ENCODE measurements at regions not wholly inside any gene's neighbourhood (a gene's known extent, or its start where the extent isn't known, plus 50 kb on each side); places are given as distances from the start of the nearest gene placed in this dataset.
"Not testable (repeated sequence)": the region's sequence is repeated elsewhere in the genome, so short reads cannot be mapped to it uniquely, and the experiment has no call there.

GRCh38 chr2:224121406-224122067, 82.5 kb upstream of the SERPINE2 start:
- Histone ChIP-seq H3K4me3 (ENCODE audit: insufficient read depth, low read depth, low read length) (no peak overlapping the region), H3K36me3 (replicated peaks; ENCODE audit: control insufficient read depth, insufficient read depth, low read length) (no peaks in the 10 kb centered on the region), H3K27me3 (ENCODE audit: control insufficient read depth, insufficient read depth, low read length) (no peaks in the 10 kb centered on the region)
- DNase-seq, result no peak

GRCh38 chr2:224120986-224121385, 81.9 kb upstream of the SERPINE2 start:
- Histone ChIP-seq H3K36me3 (replicated peaks; ENCODE audit: control insufficient read depth, insufficient read depth, low read length) (no peaks in the 10 kb centered on the region), H3K4me3 (ENCODE audit: insufficient read depth, low read depth, low read length) (no peak overlapping the region), H3K27me3 (ENCODE audit: control insufficient read depth, insufficient read depth, low read length) (no peaks in the 10 kb centered on the region)
- no peak for DNase-seq

GRCh38 chr2:224119846-224120245, 80.8 kb upstream of the SERPINE2 start:
- not testable (repeated sequence) for H3K27me3 ChIP-seq (ENCODE audit: control insufficient read depth, insufficient read depth, low read length); H3K36me3 ChIP-seq (replicated peaks; ENCODE audit: control insufficient read depth, insufficient read depth, low read length); H3K4me3 ChIP-seq (ENCODE audit: insufficient read depth, low read depth, low read length); DNase-seq

- H3K27me3 ChIP-seq (ENCODE audit: control insufficient read depth, insufficient read depth, low read length), result no peaks in the 10 kb centered on the region
Measured at GRCh38 chr2:224114428-224114827, 75.3 kb upstream of the SERPINE2 start.

GRCh38 chr2:224113930-224114329, 74.8 kb upstream of the SERPINE2 start:
- H3K27me3 ChIP-seq (ENCODE audit: control insufficient read depth, insufficient read depth, low read length); H3K36me3 ChIP-seq (replicated peaks; ENCODE audit: control insufficient read depth, insufficient read depth, low read length); DNase-seq; H3K4me3 ChIP-seq (ENCODE audit: insufficient read depth, low read depth, low read length): not testable (repeated sequence)

More at GRCh38 chr2:224114428-224114827, 75.3 kb upstream of the SERPINE2 start:
- Histone ChIP-seq H3K4me3 (ENCODE audit: insufficient read depth, low read depth, low read length) (no peak overlapping the region), H3K36me3 (replicated peaks; ENCODE audit: control insufficient read depth, insufficient read depth, low read length) (no peaks in the 10 kb centered on the region)
- no peak for DNase-seq

- Histone ChIP-seq H3K36me3 (replicated peaks; ENCODE audit: control insufficient read depth, insufficient read depth, low read length) (no peaks in the 10 kb centered on the region), H3K27me3 (ENCODE audit: control insufficient read depth, insufficient read depth, low read length) (no peaks in the 10 kb centered on the region), H3K4me3 (ENCODE audit: insufficient read depth, low read depth, low read length) (no peak overlapping the region)
- DNase-seq, result no peak
Measured at GRCh38 chr2:224111576-224111975, 72.5 kb upstream of the SERPINE2 start.

GRCh38 chr2:224110811-224111210, 71.7 kb upstream of the SERPINE2 start:
- Histone ChIP-seq H3K4me3 (ENCODE audit: insufficient read depth, low read depth, low read length) (no peak overlapping the region), H3K36me3 (replicated peaks; ENCODE audit: control insufficient read depth, insufficient read depth, low read length) (no peaks in the 10 kb centered on the region), H3K27me3 (ENCODE audit: control insufficient read depth, insufficient read depth, low read length) (no peaks in the 10 kb centered on the region)
- DNase-seq, result no peak

- DNase-seq, result no peak
- Histone ChIP-seq H3K36me3 (replicated peaks; ENCODE audit: control insufficient read depth, insufficient read depth, low read length) (no peaks in the 10 kb centered on the region), H3K27me3 (ENCODE audit: control insufficient read depth, insufficient read depth, low read length) (no peaks in the 10 kb centered on the region), H3K4me3 (ENCODE audit: insufficient read depth, low read depth, low read length) (no peak overlapping the region)
Measured at GRCh38 chr2:224109751-224110150, 70.7 kb upstream of the SERPINE2 start.

- H3K36me3 ChIP-seq (replicated peaks; ENCODE audit: control insufficient read depth, insufficient read depth, low read length), result no peaks in the 10 kb centered on the region
Measured at GRCh38 chr2:224106794-224107193, 67.7 kb upstream of the SERPINE2 start.

GRCh38 chr2:224104668-224105386, 65.7 kb upstream of the SERPINE2 start:
- Histone ChIP-seq H3K4me3 (ENCODE audit: insufficient read depth, low read depth, low read length) (no peak overlapping the region), H3K36me3 (replicated peaks; ENCODE audit: control insufficient read depth, insufficient read depth, low read length) (no peaks in the 10 kb centered on the region), H3K27me3 (ENCODE audit: control insufficient read depth, insufficient read depth, low read length) (no peaks in the 10 kb centered on the region)
- no peak for DNase-seq

More at GRCh38 chr2:224106794-224107193, 67.7 kb upstream of the SERPINE2 start:
- Histone ChIP-seq H3K27me3 (ENCODE audit: control insufficient read depth, insufficient read depth, low read length) (no peaks in the 10 kb centered on the region), H3K4me3 (ENCODE audit: insufficient read depth, low read depth, low read length) (no peak overlapping the region)
- no peak for DNase-seq

GRCh38 chr2:224103651-224104050, 64.6 kb upstream of the SERPINE2 start:
- DNase-seq, result no peak
- Histone ChIP-seq H3K27me3 (ENCODE audit: control insufficient read depth, insufficient read depth, low read length) (no peaks in the 10 kb centered on the region), H3K36me3 (replicated peaks; ENCODE audit: control insufficient read depth, insufficient read depth, low read length) (no peaks in the 10 kb centered on the region), H3K4me3 (ENCODE audit: insufficient read depth, low read depth, low read length) (no peak overlapping the region)

GRCh38 chr2:224102991-224103390, 63.9 kb upstream of the SERPINE2 start:
- no peaks in the 10 kb centered on the region for H3K27me3 ChIP-seq (ENCODE audit: control insufficient read depth, insufficient read depth, low read length)
- DNase-seq, result no peak
- no peaks in the 10 kb centered on the region for H3K36me3 ChIP-seq (replicated peaks; ENCODE audit: control insufficient read depth, insufficient read depth, low read length)
- H3K4me3 ChIP-seq (ENCODE audit: insufficient read depth, low read depth, low read length), result no peak overlapping the region

- H3K4me3 ChIP-seq (ENCODE audit: insufficient read depth, low read depth, low read length), result no peak overlapping the region
- no peak for DNase-seq
- H3K36me3 ChIP-seq (replicated peaks; ENCODE audit: control insufficient read depth, insufficient read depth, low read length), result no peaks in the 10 kb centered on the region
- no peaks in the 10 kb centered on the region for H3K27me3 ChIP-seq (ENCODE audit: control insufficient read depth, insufficient read depth, low read length)
Measured at GRCh38 chr2:224101820-224102630, 62.9 kb upstream of the SERPINE2 start.

- Histone ChIP-seq H3K27me3 (ENCODE audit: control insufficient read depth, insufficient read depth, low read length) (no peaks in the 10 kb centered on the region), H3K4me3 (ENCODE audit: insufficient read depth, low read depth, low read length) (no peak overlapping the region), H3K36me3 (replicated peaks; ENCODE audit: control insufficient read depth, insufficient read depth, low read length) (no peaks in the 10 kb centered on the region)
- no peak for DNase-seq
Measured at GRCh38 chr2:224099861-224100643, 61.0 kb upstream of the SERPINE2 start.
